ENCODE measurements at regions not wholly inside any gene's neighbourhood (a gene's known extent, or its start where the extent isn't known, plus 50 kb on each side); places are given as distances from the start of the nearest gene placed in this dataset.

- 0 out of 2 replicates have a peak, but pooled peaks have one; percentile 30 for TF ChIP-seq REST (IDR thresholded peaks at IDR 0.05; ENCODE audit: low read depth, low read length)
- TF ChIP-seq NFIC (IDR thresholded peaks at IDR 0.05; ENCODE audit: borderline replicate concordance) = peak; percentile 91
- no peak for TF ChIP-seq MXI1 (IDR thresholded peaks at IDR 0.05; ENCODE audit: low read depth, low read length)
- no peak for TF ChIP-seq GATA2 (CRISPR knock-in tag; IDR thresholded peaks at IDR 0.05)
- peak; percentile 80; the same call in 1 of the 2 replicates for TF ChIP-seq FOXM1 (IDR thresholded peaks at IDR 0.05; ENCODE audit: low read depth)
- peak; percentile 75; the same call in 1 of the 2 replicates for TF ChIP-seq SIN3A (IDR thresholded peaks at IDR 0.05; ENCODE audit: borderline replicate concordance, low read depth, low read length)
- no peak for TF ChIP-seq GABPA (IDR thresholded peaks at IDR 0.05; ENCODE audit: low read depth)
- peak; percentile 64; the same call in 1 of the 2 replicates for TF ChIP-seq POLR2AphosphoS5 (IDR thresholded peaks at IDR 0.05; ENCODE audit: low read depth, low read length)
- no peak for TF ChIP-seq YY1 (IDR thresholded peaks at IDR 0.05; ENCODE audit: low read depth)
- no peak for TF ChIP-seq FOXJ3 (CRISPR knock-in tag; IDR thresholded peaks at IDR 0.05)
- TF ChIP-seq USF1 (IDR thresholded peaks at IDR 0.05; ENCODE audit: borderline replicate concordance, low read depth) = no peak
- TF ChIP-seq RCOR1 (IDR thresholded peaks at IDR 0.05; ENCODE audit: low read length) = no peak
- no peak for TF ChIP-seq TAF1 (IDR thresholded peaks at IDR 0.05; ENCODE audit: borderline replicate concordance, low read depth, low read length)
- no peak for TF ChIP-seq IRF3 (IDR thresholded peaks at IDR 0.05; ENCODE audit: low read depth, low read length)
- TF ChIP-seq RFX5 (IDR thresholded peaks at IDR 0.05; ENCODE audit: low read length) = no peak
These were observed 162.3 kb upstream of the MAMLD1 start (continued) for GRCh38 chrX:150200820-150201287.

- Histone ChIP-seq H3K9ac (no peak overlapping the region), H3K9me2 (no peaks in the 10 kb centered on the region), H4K20me1 (ENCODE audit: insufficient read depth) (no peaks in the 10 kb centered on the region), H3K27ac (ENCODE audit: low read depth in 2 of 2, low read length in 1 of 2) (peak overlapping the region in 1 of 2 experiments; percentile 84; a peak in 3 of 4 replicates), H2AFZ (ENCODE audit: low read depth) (no peak overlapping the region), H3K9me3 (no peaks in the 10 kb centered on the region), H3K4me1 (ENCODE audit: control insufficient read depth in 1 of 2, insufficient read depth in 2 of 2, low read depth in 1 of 2, low read length in 1 of 2) (peaks cover 11 to 19% of the 10 kb centered on the region in 2 experiments; a peak in 3 of 4 replicates), H3F3A (replicated peaks; ENCODE audit: insufficient read depth) (peaks cover 11% of the 10 kb centered on the region), H3K79me2 (ENCODE audit: insufficient read depth) (no peaks in the 10 kb centered on the region), H3K4me2 (no peak overlapping the region), H3K27me3 (ENCODE audit: insufficient read depth) (no peaks in the 10 kb centered on the region), H3K4me3 (ENCODE audit: low read depth in 2 of 2, low read length in 1 of 2) (no peak overlapping the region), H3K36me3 (replicated peaks in 1 of 2; ENCODE audit: control insufficient read depth in 1 of 2, insufficient read depth in 2 of 2, low read length in 1 of 2) (no peaks in the 10 kb centered on the region)
- CTCF ChIA-PET = no interaction called here
- no peak for DNase-seq
- WGBS (ENCODE audit: low lambda C conversion rate) = 75% methylated on average over 5 of the region's 7 CpGs
- POLR2A ChIA-PET = no interaction called here
- TF ChIP-seq TEAD4 (IDR thresholded peaks at IDR 0.05; ENCODE audit: borderline replicate concordance, insufficient read depth) (no peak), PBX3 (IDR thresholded peaks at IDR 0.05) (no peak), YY1 (IDR thresholded peaks at IDR 0.05; ENCODE audit: low read depth) (no peak)
These were observed 161.7 kb upstream of the MAMLD1 start for GRCh38 chrX:150201391-150201790.
